HFFc6 (cell line): ENCODE measurements at regions not wholly inside any gene's neighbourhood (a gene's known extent, or its start where the extent isn't known, plus 50 kb on each side); places are given as distances from the start of the nearest gene placed in this dataset.

Experiments
- DNase-seq: peaks from one replicate; pipeline ENCODE4 v3.0.0-alpha.2; 2018
- H3K27ac Mint-ChIP-seq: 2 replicates; pipeline ENCODE4 v1.8.0; 2020; ENCODE audit warnings: mild to moderate bottlenecking, mixed read lengths
- H3K27me3 Mint-ChIP-seq: 2 replicates; pipeline ENCODE4 v1.8.0; 2021; ENCODE audit warnings: mild to moderate bottlenecking, moderate library complexity, mixed read lengths; ENCODE audit not compliant: insufficient read depth
- H3K36me3 Mint-ChIP-seq: 2 replicates; pipeline ENCODE4 v1.8.0; 2021; ENCODE audit warnings: low read depth, mixed read lengths
- H3K4me1 Mint-ChIP-seq: 2 replicates; pipeline ENCODE4 v1.8.0; 2020; ENCODE audit warnings: low read depth, mixed read lengths
- H3K4me3 Mint-ChIP-seq: 2 replicates; pipeline ENCODE4 v1.8.0; 2020; ENCODE audit warnings: mild to moderate bottlenecking, moderate library complexity, mixed read lengths
- H3K9me3 Mint-ChIP-seq: 2 replicates; pipeline ENCODE4 v1.8.0; 2020; ENCODE audit warnings: mild to moderate bottlenecking, mixed read lengths
- CTCF ChIP-seq: fragments of 200-600 bp; sonication (generic); IDR thresholded peaks from 2 replicates; pipeline ENCODE4 v1.5.0; 2021; ENCODE audit warnings: antibody characterized with exemption, mild to moderate bottlenecking

GRCh38 chr12:130063866-130064265 lies 98.4 kb upstream of the FZD10 start:
- H3K27ac Mint-ChIP-seq, result no peak overlapping the region
- no peak overlapping the region for H3K4me3 Mint-ChIP-seq
- no peak for TF ChIP-seq CTCF
- peaks cover 77% of the 10 kb centered on the region for H3K9me3 Mint-ChIP-seq
- DNase-seq, result no peak
- no peaks in the 10 kb centered on the region for H3K4me1 Mint-ChIP-seq
- H3K36me3 Mint-ChIP-seq, result peaks cover 3% of the 10 kb centered on the region; the same call in 1 of the 2 replicates
- peaks cover under 1% of the 10 kb centered on the region; the same call in 1 of the 2 replicates for H3K27me3 Mint-ChIP-seq

GRCh38 chr12:130064999-130065398 lies 97.3 kb upstream of the FZD10 start:
- Mint-ChIP-seq H3K27me3 (peaks cover 1% of the 10 kb centered on the region; the same call in 1 of the 2 replicates), H3K9me3 (peaks cover 76% of the 10 kb centered on the region), H3K36me3 (peaks cover 3% of the 10 kb centered on the region; the same call in 1 of the 2 replicates), H3K4me1 (no peaks in the 10 kb centered on the region), H3K4me3 (no peak overlapping the region), H3K27ac (no peak overlapping the region)
- no peak for DNase-seq
- no peak for TF ChIP-seq CTCF

GRCh38 chr12:130066742-130067141 lies 95.5 kb upstream of the FZD10 start:
- no peak for DNase-seq
- peaks cover 3% of the 10 kb centered on the region; the same call in 1 of the 2 replicates for H3K36me3 Mint-ChIP-seq
- H3K4me1 Mint-ChIP-seq, result no peaks in the 10 kb centered on the region
- no peak overlapping the region for H3K4me3 Mint-ChIP-seq
- peaks cover 1% of the 10 kb centered on the region; the same call in 1 of the 2 replicates for H3K27me3 Mint-ChIP-seq
- no peak overlapping the region for H3K27ac Mint-ChIP-seq
- TF ChIP-seq CTCF, result no peak
- peaks cover 74% of the 10 kb centered on the region for H3K9me3 Mint-ChIP-seq

- TF ChIP-seq CTCF, result no peak
- H3K36me3 Mint-ChIP-seq, result peaks cover 3% of the 10 kb centered on the region; the same call in 1 of the 2 replicates
- H3K27me3 Mint-ChIP-seq, result peaks cover 1% of the 10 kb centered on the region
- no peak overlapping the region for H3K27ac Mint-ChIP-seq
- H3K4me3 Mint-ChIP-seq, result no peak overlapping the region
- no peak for DNase-seq
- no peaks in the 10 kb centered on the region for H3K4me1 Mint-ChIP-seq
- H3K9me3 Mint-ChIP-seq, result peaks cover 67% of the 10 kb centered on the region
Observed at GRCh38 chr12:130068741-130069140, 93.5 kb upstream of the FZD10 start.

GRCh38 chr12:130070126-130070611 lies 92.1 kb upstream of the FZD10 start:
- no peak for TF ChIP-seq CTCF
- H3K27me3 Mint-ChIP-seq, result peaks cover 1% of the 10 kb centered on the region
- DNase-seq, result no peak
- peaks cover 3% of the 10 kb centered on the region; the same call in 1 of the 2 replicates for H3K36me3 Mint-ChIP-seq
- peaks cover 77% of the 10 kb centered on the region for H3K9me3 Mint-ChIP-seq
- H3K27ac Mint-ChIP-seq, result no peak overlapping the region
- no peaks in the 10 kb centered on the region for H3K4me1 Mint-ChIP-seq
- H3K4me3 Mint-ChIP-seq, result no peak overlapping the region
